ENCODE measurements at regions not wholly inside any gene's neighbourhood (a gene's known extent, or its start where the extent isn't known, plus 50 kb on each side); places are given as distances from the start of the nearest gene placed in this dataset.
A peak's percentile ranks its signal among the peaks of the same experiment; 100 is the strongest.

DNA sequence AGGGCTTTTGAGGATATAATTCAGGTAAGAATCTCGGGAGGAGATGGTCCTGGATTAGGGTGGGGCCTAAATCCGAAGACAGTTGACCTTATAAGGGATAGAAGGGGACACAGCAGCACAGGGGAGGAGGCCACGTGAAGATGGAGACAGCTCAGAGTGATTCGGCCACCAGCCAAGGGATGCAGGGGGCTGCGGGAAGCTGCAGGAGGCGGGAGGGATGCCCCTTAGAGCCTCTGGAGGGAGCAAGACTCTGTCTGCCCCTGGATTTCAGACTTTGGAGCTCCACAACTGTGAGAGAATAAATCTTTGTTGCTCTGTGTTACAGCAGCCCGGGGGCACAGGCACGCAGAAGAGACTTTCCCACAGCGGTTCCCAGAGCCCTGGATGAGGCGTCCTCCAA lies 143.7 kb downstream of the ASB1 start:
- TF ChIP-seq, protein P1, sequence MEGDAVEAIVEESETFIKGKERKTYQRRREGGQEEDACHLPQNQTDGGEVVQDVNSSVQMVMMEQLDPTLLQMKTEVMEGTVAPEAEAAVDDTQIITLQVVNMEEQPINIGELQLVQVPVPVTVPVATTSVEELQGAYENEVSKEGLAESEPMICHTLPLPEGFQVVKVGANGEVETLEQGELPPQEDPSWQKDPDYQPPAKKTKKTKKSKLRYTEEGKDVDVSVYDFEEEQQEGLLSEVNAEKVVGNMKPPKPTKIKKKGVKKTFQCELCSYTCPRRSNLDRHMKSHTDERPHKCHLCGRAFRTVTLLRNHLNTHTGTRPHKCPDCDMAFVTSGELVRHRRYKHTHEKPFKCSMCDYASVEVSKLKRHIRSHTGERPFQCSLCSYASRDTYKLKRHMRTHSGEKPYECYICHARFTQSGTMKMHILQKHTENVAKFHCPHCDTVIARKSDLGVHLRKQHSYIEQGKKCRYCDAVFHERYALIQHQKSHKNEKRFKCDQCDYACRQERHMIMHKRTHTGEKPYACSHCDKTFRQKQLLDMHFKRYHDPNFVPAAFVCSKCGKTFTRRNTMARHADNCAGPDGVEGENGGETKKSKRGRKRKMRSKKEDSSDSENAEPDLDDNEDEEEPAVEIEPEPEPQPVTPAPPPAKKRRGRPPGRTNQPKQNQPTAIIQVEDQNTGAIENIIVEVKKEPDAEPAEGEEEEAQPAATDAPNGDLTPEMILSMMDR (conservative IDR thresholded peaks at IDR 0.05), result no peak
- no peak overlapping the region for H3K27ac ChIP-seq

DNA sequence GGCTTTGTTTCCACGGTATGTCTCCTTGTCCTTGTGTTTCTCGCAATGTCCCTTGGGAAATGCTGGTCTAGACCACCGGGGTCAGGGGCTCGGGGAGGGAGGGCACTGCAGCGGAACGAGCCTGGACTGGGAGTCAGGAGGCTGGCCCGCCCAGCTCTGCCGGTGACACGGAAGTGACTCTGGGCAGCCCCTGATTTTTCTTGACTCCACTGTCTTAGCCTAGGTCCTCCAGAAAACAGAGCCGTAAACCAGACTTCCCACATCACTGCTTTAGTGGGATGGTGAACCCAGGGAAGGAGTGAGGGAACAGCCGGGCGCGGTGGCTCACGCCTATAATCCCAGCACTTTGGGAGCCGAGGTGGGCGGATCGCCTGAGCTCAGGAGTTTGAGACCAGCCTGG lies 144.2 kb downstream of the ASB1 start:
- TF ChIP-seq, protein P1 (conservative IDR thresholded peaks at IDR 0.05), result no peak
- no peak overlapping the region for H3K27ac ChIP-seq

DNA sequence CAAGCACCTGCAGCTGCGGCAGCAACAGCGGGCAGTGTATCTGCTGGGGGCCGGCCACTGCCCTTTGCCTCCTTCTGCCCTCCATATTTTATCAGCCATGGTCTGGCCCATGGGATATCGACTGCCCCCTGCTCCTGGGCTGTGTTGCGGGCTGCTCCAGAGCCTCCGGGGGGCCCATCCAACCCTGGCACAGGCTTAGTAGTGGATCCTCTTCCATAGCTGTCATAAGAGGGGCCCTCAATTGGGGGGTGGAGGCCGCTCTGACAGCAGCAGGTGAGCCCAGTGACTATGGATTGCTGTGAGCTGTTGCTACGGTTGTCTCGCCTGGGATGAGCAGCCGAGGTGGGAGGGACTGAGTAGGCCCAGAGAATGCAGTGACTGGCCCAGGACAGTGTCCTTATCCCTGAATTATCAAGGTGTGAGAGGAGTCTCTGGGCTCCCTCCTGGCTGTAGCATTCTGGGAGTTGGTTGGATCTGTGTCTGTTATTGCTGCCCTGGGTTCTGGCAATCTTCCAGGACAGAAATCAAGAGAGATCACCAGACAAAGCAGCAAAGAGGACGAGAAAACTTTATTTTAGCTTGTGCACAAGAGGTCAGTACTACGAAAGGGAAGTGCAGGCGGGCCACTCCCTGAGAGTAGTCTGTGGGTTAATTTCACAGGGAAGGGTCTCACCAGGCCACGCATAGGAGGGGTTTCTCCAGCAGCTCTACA lies 145.1 kb downstream of the ASB1 start:
- TF ChIP-seq, protein P1 (conservative IDR thresholded peaks at IDR 0.05), result no peak

DNA sequence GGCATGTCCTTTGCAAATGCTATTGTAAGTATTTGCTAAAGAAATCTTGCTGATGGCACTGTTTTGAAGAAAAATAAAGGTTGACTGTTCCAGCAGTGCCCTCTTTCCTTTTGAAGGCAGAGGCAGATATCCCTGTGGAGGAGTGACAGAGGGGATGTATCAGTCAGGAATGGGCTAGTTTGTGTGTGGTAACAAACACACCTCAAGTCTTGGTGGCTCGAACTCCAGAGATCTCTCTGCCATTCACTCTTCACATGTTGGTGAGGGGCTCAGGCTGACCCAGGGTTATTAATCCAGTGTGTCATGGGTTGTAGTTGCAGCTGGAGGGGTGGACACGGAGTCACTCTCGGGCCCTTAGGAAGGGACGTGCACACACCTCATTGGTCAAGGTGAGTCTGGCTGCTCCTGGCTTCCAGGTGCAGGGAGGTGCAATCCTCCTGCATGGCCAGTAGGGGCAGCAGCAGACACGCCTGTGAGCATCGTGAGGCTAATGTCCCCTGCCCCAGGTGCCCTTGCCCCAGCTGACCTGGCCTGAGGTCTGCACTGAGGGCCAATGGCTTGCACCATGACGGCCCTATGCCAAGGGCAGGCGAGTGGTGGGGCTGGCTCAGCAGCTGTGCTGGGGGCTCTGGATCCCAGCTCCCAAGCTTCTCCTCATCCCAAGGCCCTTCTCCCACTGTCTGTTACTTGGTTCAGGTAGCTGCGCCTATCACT lies 146.5 kb downstream of the ASB1 start:
- TF ChIP-seq, protein P1 (conservative IDR thresholded peaks at IDR 0.05), result peak; percentile 69
- no peak overlapping the region for H3K27ac ChIP-seq

More for the DNA sequence above, 145.1 kb downstream of the ASB1 start:
- H3K27ac ChIP-seq, result no peak overlapping the region

DNA sequence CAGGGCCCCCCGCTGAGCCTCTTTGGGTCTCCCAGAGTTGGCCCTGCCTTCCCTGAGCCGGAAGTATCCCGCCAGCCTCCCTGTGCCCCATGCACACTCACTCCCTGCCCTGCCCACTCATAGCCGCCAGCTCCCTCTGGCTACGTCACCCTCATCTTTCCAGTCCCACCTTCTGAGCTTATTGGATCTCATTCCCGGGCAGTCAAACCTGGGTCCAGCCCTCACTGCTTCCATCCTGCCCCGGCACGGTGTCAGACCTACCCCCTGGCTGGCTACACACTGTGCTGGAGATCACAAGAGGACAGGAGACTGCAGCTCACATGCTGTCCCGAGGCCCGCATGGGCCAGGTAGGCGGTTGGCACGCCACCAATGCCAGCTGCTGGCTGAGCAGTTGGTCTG lies 147.2 kb downstream of the ASB1 start:
- no peak overlapping the region for H3K27ac ChIP-seq

DNA sequence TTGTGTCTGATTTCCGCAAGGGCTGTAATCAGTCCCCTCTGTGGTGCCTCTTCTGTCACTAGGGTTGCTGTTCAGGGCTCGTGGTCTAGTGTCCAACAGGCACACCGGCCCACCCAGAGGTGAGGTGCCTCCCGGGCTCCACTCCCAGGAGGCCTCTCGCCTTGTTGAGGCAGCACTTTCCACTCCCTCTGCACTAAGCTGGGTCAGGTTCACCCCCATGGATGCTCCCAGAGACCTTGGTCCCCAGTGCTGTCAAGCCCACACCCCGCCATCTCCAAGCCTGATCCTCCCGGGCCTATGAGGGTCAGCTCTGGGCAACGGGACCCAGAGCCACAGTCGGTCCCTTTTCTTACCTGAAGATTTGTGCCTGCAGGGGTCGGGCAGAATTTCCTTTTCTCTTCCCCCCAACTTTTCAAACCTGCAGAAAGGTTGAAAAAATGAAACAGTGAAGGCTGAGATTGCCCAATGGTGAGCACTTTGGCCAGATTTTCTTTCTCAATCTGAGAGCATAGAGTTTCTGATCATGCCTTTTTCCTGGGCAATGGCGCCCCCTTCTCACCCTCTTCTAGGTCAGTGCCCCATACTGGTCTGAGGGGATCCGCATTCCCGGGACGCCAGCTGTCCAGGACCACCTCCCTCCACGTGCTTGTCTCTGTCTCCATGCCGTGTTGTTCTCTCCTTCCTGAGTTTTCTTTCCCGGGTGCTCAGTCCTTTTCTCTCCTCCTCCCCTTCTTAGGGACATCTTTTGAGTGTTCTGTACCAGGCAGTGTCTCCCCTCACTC lies 148.0 kb downstream of the ASB1 start:
- no peak overlapping the region for H3K27ac ChIP-seq
- TF ChIP-seq, protein P1 (conservative IDR thresholded peaks at IDR 0.05), result no peak

More for the DNA sequence above, 147.2 kb downstream of the ASB1 start:
- TF ChIP-seq, protein P1 (conservative IDR thresholded peaks at IDR 0.05), result no peak

DNA sequence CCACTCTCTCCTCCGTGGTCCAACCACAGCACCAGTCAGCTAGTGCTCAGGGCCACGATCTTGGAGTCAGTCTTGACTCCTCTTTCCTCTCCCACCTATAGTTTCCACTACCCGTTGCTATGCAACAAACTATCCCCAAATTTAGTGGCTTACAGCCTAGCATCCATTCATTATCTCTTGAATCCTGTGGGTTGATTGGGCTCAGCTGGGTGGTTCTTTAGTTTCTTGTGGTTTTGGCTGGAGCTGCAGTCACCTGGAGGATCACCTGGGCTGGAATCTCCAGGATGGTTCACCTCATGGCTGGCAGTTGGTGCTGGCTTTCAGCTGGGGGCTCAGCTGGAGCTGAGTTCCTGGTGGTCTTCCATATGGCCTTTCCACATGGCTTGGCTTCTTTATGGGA lies 149.9 kb downstream of the ASB1 start:
- TF ChIP-seq, protein P1 (conservative IDR thresholded peaks at IDR 0.05), result no peak
- H3K27ac ChIP-seq, result no peak overlapping the region
